A673 (cell line): ENCODE measurements at regions not wholly inside any gene's neighbourhood (a gene's known extent, or its start where the extent isn't known, plus 50 kb on each side); places are given as distances from the start of the nearest gene placed in this dataset.

ENCODE experiments used
- BruUV-seq: library from RNA; stranded (reverse); fragments of 400-500 nt; replicated peaks from 2 replicates; lab custom pipeline; 2021; lab: Mats Ljungman, UMichigan
- CTCF ChIA-PET: fragments of 300-600 bp; sonication (Branson Sonifier 250); formaldehyde crosslinking; loops from one replicate; lab custom pipeline; 2022; ENCODE audit warnings: antibody characterized with exemption; lab: Charles Lee
- POLR2A ChIA-PET: fragments of 300-600 bp; sonication (Branson Sonifier 250); formaldehyde crosslinking; loops from one replicate; lab custom pipeline; 2022; ENCODE audit warnings: antibody characterized with exemption; ENCODE audit not compliant: low non-redundant PET; lab: Charles Lee
- DNase-seq: peaks from one replicate; pipeline ENCODE4 v3.0.0-alpha.2; 2015; ENCODE audit warnings: low spot score
- H3K27ac ChIP-seq: fragments of 200-600 bp; sonication (generic); 2 replicates; pipeline ENCODE4 v1.5.1; 2016; ENCODE audit warnings: mixed run types, low read depth, mild to moderate bottlenecking, mixed read lengths, antibody characterized with exemption, low read length; ENCODE audit not compliant: poor library complexity, severe bottlenecking
- H3K27me3 ChIP-seq: fragments of 200-600 bp; sonication (generic); replicated peaks from 2 replicates; pipeline ENCODE4 v1.6.1; 2017; ENCODE audit warnings: mixed run types, low read depth, mild to moderate bottlenecking, mixed read lengths, antibody characterized with exemption, low read length; ENCODE audit not compliant: insufficient read depth, poor library complexity
- H3K36me3 ChIP-seq: fragments of 200-600 bp; sonication (generic); 2 replicates; pipeline ENCODE4 v1.6.1; 2016; ENCODE audit warnings: mixed run types, mild to moderate bottlenecking, mixed read lengths, antibody characterized with exemption, low read length; ENCODE audit not compliant: insufficient read depth, poor library complexity, severe bottlenecking
- H3K4me1 ChIP-seq: fragments of 200-600 bp; sonication (generic); 2 replicates; pipeline ENCODE4 v1.6.1; 2017; ENCODE audit warnings: mixed run types, mild to moderate bottlenecking, mixed read lengths, antibody characterized with exemption, low read length; ENCODE audit not compliant: insufficient read depth, poor library complexity, severe bottlenecking
- H3K4me3 ChIP-seq: fragments of 200-600 bp; sonication (generic); 2 replicates; pipeline ENCODE4 v1.5.1; 2016; ENCODE audit warnings: low read depth, mixed run types, mild to moderate bottlenecking, mixed read lengths, low read length; ENCODE audit not compliant: poor library complexity, severe bottlenecking
- H3K9me3 ChIP-seq: fragments of 200-600 bp; sonication (generic); 2 replicates; pipeline ENCODE4 v1.6.1; 2016; ENCODE audit warnings: mixed run types, low read depth, mild to moderate bottlenecking, mixed read lengths, antibody characterized with exemption, low read length; ENCODE audit not compliant: poor library complexity, severe bottlenecking
- EZH2 ChIP-seq: fragments of 200-600 bp; sonication (generic); IDR thresholded peaks from 2 replicates; pipeline ENCODE4 v1.6.1; 2017; ENCODE audit warnings: borderline replicate concordance, low read depth, mild to moderate bottlenecking, mixed read lengths, antibody characterized with exemption, low read length; ENCODE audit not compliant: poor library complexity, severe bottlenecking
- intact Hi-C: fragments of 100-400 bp; cut with micrococcal nuclease; formaldehyde crosslinking; loops from one replicate; pipeline ENCODE4 v1.10.0; 2022; ENCODE audit not compliant: unreplicated experiment
- TF ChIP-seq, protein P1 (sequence below): fragments of 300-800, 200-600 bp; sonication (generic); conservative IDR thresholded peaks from 2 replicates; pipeline ENCODE4 v1.5.1; 2017; ENCODE audit warnings: low read depth, mild to moderate bottlenecking, antibody characterized with exemption, low read length, moderate library complexity, mixed read lengths

DNA sequence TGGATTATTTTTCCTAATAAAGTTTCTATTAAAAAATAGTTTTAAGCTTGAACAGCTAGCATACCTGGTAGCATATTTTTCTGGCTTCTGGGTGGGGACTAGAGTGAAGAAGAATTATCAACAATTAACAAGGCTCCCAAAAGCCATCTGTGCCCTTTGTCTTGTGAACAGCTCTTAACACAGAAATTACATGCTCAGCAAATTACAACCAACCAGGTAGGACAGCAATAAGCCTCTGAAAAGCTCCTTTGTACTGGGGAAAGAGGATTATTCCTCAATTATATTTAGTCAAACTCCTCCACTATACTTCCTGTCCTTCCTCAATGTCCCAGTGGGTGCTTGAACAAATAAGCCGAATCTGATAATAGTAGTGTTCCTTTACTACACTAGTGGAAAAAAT lies 162.8 kb downstream of the RAB38 start:
- Histone ChIP-seq H3K36me3 (no peaks in the 10 kb centered on the region), H3K4me1 (no peaks in the 10 kb centered on the region), H3K27me3 (no peaks in the 10 kb centered on the region), H3K4me3 (no peak overlapping the region), H3K9me3 (no peaks in the 10 kb centered on the region), H3K27ac (no peak overlapping the region)
- ChIA-PET POLR2A (no interaction called here), CTCF (no interaction called here)
- no TSS peak for BruUV-seq
- no peak for TF ChIP-seq EZH2
- TF ChIP-seq, protein P1, sequence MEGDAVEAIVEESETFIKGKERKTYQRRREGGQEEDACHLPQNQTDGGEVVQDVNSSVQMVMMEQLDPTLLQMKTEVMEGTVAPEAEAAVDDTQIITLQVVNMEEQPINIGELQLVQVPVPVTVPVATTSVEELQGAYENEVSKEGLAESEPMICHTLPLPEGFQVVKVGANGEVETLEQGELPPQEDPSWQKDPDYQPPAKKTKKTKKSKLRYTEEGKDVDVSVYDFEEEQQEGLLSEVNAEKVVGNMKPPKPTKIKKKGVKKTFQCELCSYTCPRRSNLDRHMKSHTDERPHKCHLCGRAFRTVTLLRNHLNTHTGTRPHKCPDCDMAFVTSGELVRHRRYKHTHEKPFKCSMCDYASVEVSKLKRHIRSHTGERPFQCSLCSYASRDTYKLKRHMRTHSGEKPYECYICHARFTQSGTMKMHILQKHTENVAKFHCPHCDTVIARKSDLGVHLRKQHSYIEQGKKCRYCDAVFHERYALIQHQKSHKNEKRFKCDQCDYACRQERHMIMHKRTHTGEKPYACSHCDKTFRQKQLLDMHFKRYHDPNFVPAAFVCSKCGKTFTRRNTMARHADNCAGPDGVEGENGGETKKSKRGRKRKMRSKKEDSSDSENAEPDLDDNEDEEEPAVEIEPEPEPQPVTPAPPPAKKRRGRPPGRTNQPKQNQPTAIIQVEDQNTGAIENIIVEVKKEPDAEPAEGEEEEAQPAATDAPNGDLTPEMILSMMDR = no peak
- no peak for DNase-seq
- intact Hi-C loops = no loop called here

DNA sequence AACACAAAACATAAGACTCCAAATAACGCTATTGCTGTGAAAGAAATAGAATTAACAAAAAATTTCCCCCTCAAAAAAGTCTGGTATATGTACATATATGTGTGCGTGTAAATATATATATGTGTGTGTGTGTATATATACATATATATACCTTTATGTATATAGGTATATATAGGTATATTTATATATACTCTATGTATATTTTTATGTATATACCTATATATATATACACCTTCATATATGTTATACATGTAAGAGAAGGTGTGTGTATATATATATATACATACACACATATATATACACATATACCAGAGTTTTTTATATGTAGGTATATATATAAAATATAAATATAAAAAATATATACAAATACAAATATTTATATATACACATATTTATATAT lies 199.2 kb downstream of the RAB38 start:
- TF ChIP-seq, protein P1 = no peak
- TF ChIP-seq EZH2 = no peak
- no TSS peak for BruUV-seq
- intact Hi-C loops = no loop called here
- H3K27ac ChIP-seq = no peak overlapping the region
- no peaks in the 10 kb centered on the region for H3K9me3 ChIP-seq
- H3K27me3 ChIP-seq = no peaks in the 10 kb centered on the region
- H3K36me3 ChIP-seq = no peaks in the 10 kb centered on the region
- H3K4me1 ChIP-seq = no peaks in the 10 kb centered on the region
- H3K4me3 ChIP-seq = no peak overlapping the region
- ChIA-PET CTCF (no interaction called here), POLR2A (no interaction called here)
- DNase-seq = no peak

DNA sequence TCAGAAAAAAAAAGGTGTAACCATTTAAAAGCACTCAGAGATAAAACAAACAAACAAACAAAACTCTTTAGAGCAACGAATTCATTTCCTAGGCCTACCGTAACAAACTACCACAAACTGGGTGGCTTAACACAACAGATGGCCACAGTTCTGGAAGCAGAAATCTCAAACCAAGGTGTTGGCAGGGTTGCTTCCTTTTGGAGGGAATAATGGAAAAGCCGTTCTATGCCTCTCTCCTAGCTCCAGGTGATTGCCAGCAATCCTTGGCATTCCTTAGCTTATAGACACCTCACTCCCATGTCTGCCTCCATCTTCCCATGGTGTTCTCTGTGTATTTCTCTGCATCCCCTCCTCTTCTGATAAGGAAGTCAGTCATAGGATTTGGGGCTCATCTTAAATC lies 200.4 kb downstream of the RAB38 start:
- Histone ChIP-seq H3K9me3 (no peaks in the 10 kb centered on the region), H3K27ac (no peak overlapping the region), H3K36me3 (no peaks in the 10 kb centered on the region), H3K27me3 (no peaks in the 10 kb centered on the region), H3K4me3 (no peak overlapping the region), H3K4me1 (no peaks in the 10 kb centered on the region)
- no peak for TF ChIP-seq EZH2
- TF ChIP-seq, protein P1 = no peak
- intact Hi-C loops = no loop called here
- DNase-seq = no peak
- POLR2A ChIA-PET = no interaction called here
- CTCF ChIA-PET = no interaction called here
- BruUV-seq = no TSS peak
